ENCODE measurements at regions not wholly inside any gene's neighbourhood (a gene's known extent, or its start where the extent isn't known, plus 50 kb on each side); places are given as distances from the start of the nearest gene placed in this dataset.
"Not testable (repeated sequence)": the region's sequence is repeated elsewhere in the genome, so short reads cannot be mapped to it uniquely, and the experiment has no call there.

- DNase-seq (ENCODE audit: low read depth), result no peak
- no peak for TF ChIP-seq CTCF (conservative IDR thresholded peaks at IDR 0.05; ENCODE audit: low read length)
- no peak overlapping the region for H3K4me3 ChIP-seq (ENCODE audit: low read length)
Observed at GRCh38 chr10:60487543-60487942, 97.9 kb upstream of the ANK3 start.

DNA sequence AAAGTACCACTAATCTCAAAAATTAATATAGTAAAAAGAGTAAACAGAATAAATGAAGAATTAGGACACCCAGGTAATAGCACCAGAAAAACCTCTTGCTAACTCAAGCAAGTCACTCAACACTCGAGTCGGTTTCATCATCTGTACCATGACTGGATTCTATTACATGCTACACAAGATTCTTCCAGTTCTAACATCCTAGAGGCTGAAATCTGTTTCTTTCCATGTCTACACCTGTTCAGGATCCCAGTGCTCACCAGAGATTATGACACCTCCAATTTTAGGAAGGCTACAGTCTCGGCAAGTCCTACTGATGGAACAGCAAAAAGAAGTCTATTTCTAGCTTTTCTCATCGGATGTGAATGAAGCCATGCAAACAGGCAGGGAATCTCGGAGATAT lies 95.3 kb upstream of the ANK3 start:
- TF ChIP-seq CTCF (conservative IDR thresholded peaks at IDR 0.05; ENCODE audit: low read length), result no peak
- no peak for DNase-seq (ENCODE audit: low read depth)
- H3K4me3 ChIP-seq (ENCODE audit: low read length), result no peak overlapping the region

DNA sequence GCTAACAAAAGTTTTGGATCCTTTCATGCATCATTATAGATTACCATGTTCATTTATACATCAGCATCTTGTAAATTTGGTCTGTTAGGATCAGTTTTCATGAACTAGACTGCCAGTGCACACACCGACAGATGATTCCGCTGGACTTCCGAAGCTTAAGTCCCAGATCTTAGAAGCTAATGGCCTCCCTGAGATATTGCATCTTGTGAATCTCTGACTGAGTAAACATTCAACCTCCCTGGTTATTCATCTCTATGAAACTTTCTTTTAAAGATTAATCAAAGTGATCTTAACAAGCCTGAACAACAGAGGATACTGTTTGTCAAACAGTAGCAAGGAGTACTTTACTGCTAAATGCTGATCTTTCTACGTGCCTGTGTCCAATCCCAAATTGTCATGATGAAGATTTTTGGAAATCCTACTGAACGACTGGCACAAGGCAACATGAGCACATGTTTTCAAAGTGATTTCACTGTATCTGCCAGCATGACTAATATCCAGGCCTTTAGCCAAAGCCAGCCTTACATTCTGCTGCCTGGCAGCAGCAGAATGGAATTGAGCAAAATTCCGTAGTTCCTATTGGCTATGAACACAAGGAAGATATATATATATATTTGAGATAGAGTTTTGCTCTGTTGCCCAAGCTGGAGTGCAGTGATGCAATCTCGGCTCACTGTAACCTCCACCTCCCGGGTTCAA lies 91.3 kb upstream of the ANK3 start:
- no peak for TF ChIP-seq CTCF (conservative IDR thresholded peaks at IDR 0.05; ENCODE audit: low read length)
- peak; percentile 87 for DNase-seq (ENCODE audit: low read depth)
- no peak overlapping the region for H3K4me3 ChIP-seq (ENCODE audit: low read length)

DNA sequence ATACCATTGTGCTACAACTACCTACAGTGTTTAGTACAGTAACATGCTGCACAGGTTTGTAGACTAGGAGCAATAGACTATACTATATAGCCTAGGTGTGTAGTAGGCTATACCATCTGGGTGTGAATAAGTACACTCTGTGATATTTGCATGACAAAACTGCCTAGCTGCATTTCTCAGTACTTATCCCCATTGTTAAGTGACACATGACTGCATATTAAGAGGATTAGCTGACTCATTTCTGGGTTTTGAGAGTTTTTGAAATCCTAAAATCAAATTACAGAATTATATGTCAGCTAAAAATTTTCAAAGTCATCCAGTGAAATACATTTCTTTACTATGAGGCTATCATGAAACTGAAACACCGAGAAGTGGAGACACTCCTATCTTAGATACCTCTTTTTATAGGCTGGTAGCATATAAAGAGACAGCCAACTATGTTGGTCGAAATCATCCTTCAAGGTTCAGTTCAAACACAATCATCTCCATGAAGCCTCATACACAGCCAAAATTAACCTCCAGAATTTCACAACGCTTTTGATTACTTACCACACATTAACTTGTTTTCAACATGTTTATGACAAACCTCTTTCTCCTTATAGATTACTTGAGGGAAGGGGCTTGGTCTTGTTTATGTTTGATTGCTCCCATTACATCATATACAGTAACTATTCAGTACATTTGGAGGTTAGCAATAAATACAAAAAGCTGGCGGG lies 89.8 kb upstream of the ANK3 start:
- DNase-seq (ENCODE audit: low read depth), result no peak
- no peak overlapping the region for H3K4me3 ChIP-seq (ENCODE audit: low read length)
- TF ChIP-seq CTCF (conservative IDR thresholded peaks at IDR 0.05; ENCODE audit: low read length), result no peak

DNA sequence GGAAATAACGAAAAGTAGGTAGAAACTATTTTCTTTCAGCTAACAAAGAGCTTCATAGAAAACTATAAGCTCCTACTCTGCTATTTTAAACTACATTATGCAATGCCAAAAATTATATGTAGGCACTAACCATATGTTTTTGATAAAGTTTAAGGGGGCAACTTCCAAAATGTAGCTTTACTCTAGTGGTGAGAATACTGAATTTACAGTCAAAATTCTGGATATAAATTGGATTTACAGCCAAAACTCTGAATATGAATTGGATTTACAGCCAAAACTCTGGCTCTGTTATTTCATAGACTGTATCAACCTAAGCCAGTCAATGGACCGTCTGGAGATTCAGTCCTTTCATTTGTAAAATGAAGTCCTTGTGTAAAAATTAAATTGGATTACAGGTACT lies 86.8 kb upstream of the ANK3 start:
- no peak for TF ChIP-seq CTCF (conservative IDR thresholded peaks at IDR 0.05; ENCODE audit: low read length)
- no peak overlapping the region for H3K4me3 ChIP-seq (ENCODE audit: low read length)
- no peak for DNase-seq (ENCODE audit: low read depth)

DNA sequence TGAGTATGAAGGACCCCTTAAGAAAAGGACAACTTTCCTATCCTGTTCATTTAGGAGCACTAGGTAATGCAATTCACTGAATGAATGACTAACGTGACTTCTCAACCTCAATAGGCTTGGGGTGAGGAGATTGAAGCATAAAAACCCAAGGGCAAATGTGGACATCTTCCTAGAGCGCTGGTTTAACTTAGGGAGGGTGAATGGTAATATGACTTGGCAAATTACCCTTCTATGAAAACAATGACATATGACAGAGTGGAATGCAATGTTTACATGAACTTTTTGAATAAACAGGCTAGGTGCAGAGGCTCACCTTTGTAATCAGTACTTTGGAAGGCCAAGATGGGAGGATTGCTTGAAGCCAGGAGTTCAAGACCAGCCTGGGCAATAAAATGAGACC lies 83.9 kb upstream of the ANK3 start:
- no peak overlapping the region for H3K4me3 ChIP-seq (ENCODE audit: low read length)
- no peak for DNase-seq (ENCODE audit: low read depth)
- no peak for TF ChIP-seq CTCF (conservative IDR thresholded peaks at IDR 0.05; ENCODE audit: low read length)

DNA sequence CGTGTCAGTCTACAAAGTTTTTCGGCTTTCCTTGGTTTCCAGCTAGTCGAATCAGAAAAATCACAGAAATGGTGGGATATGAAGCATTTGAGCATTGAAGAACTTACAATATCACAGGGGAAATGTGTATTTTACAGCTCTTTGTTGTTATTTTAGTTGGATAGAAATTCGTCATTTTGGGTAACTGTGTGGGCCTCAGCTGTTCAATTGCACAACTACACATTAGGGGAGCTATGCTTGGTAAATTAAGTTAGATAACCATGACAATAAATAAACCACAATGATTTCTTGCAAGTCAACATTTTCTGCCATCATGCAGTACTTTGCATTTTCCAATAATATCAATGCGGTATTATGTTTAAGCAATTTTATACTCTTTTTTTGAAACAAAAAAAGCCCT lies 80.4 kb upstream of the ANK3 start:
- H3K4me3 ChIP-seq (ENCODE audit: low read length), result no peak overlapping the region
- no peak for DNase-seq (ENCODE audit: low read depth)
- no peak for TF ChIP-seq CTCF (conservative IDR thresholded peaks at IDR 0.05; ENCODE audit: low read length)

DNA sequence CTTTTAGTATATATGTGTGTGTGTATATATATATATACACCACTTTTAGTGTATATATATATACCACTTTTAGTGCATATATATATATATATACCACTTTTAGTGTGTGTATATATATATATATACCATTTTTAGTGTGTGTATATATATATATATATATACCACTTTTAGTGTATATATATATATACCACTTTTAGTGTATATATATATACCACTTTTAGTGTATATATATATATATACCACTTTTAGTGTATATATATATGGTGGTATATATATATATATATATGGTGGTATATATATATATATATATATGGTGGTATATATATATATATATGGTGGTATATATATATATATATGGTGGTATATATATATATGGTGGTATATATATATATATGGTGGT lies 79.5 kb upstream of the ANK3 start:
- not testable (repeated sequence) for H3K4me3 ChIP-seq (ENCODE audit: low read length); DNase-seq (ENCODE audit: low read depth)

Measured in AG10803 (cell line).